AG04449 (cell line): ENCODE measurements at regions not wholly inside any gene's neighbourhood (a gene's known extent, or its start where the extent isn't known, plus 50 kb on each side); places are given as distances from the start of the nearest gene placed in this dataset.

ENCODE experiments used
- CTCF ChIA-PET: fragments of 350-600 bp; formaldehyde crosslinking; extraction: SDS; loops from one replicate; lab custom pipeline; 2021; ENCODE audit warnings: antibody characterized with exemption; lab: Yijun Ruan, JAX
- POLR2A ChIA-PET: fragments of 400-600, 350-600 bp; formaldehyde crosslinking; extraction: SDS; loops from one replicate; lab custom pipeline; 2020; ENCODE audit warnings: antibody characterized with exemption, inconsistent platforms; lab: Yijun Ruan, JAX
- DNase-seq: peaks from one replicate; pipeline ENCODE4 v3.0.0-alpha.2; 2010; ENCODE audit warnings: low read depth, low spot score
- H3K4me3 ChIP-seq: 2 replicates; pipeline ENCODE4 v1.5.1; 2011; ENCODE audit warnings: low read depth, mild to moderate bottlenecking, control low read depth, low read length
- CTCF ChIP-seq: IDR thresholded peaks from one replicate; pipeline ENCODE4 v1.5.1; 2011; ENCODE audit warnings: mild to moderate bottlenecking, moderate library complexity, low read length, control low read depth, inconsistent platforms; ENCODE audit not compliant: insufficient read depth; ENCODE audit errors: missing control alignments

GRCh38 chr1:95558791-95559190 lies 324.8 kb downstream of the RWDD3 start:
- DNase-seq = no peak
- H3K4me3 ChIP-seq = no peak overlapping the region
- ChIA-PET CTCF (no interaction called here), POLR2A (no interaction called here)
- TF ChIP-seq CTCF = no peak

DNA sequence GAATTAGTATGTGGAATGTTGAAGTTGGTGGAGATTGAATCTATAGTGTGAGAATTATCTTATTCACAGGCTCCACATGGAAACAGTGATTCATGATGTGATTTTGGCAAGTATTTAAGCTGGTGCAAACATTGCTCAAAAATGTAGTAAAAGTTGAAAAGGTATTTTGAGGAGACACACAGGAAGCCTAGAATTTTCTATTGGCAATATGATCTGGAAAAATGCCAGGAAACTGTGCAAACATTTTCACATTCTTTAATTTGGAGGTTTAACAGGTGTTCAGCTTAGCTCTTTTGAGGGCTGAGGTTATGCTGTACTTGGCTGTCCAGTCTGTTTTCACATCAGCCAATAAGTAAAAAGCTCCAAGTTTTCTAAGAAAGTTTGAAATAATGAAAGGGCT lies 327.3 kb downstream of the RWDD3 start:
- no peak for DNase-seq
- ChIA-PET CTCF (no interaction called here), POLR2A (no interaction called here)
- no peak overlapping the region for H3K4me3 ChIP-seq
- no peak for TF ChIP-seq CTCF

DNA sequence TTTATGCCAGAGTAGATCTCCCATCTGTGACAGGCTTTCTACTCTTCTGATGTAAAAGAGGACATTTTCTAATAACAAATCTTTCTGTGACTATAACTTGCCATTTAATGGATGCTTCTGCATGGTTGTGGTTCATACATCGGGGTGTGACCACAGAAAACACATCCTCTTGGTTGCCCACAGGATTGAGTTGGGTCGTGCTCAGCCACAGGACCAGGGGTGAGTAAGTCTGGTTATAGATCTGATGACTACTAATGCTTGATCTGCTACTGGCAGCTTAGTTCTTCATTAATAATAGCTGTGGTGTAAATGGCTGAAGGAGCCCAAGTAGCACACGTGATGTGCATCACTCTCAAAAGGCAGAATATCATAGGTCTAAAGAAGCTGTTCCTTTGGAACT lies 328.2 kb downstream of the RWDD3 start:
- TF ChIP-seq CTCF = no peak
- ChIA-PET POLR2A (no interaction called here), CTCF (no interaction called here)
- no peak for DNase-seq
- H3K4me3 ChIP-seq = no peak overlapping the region

DNA sequence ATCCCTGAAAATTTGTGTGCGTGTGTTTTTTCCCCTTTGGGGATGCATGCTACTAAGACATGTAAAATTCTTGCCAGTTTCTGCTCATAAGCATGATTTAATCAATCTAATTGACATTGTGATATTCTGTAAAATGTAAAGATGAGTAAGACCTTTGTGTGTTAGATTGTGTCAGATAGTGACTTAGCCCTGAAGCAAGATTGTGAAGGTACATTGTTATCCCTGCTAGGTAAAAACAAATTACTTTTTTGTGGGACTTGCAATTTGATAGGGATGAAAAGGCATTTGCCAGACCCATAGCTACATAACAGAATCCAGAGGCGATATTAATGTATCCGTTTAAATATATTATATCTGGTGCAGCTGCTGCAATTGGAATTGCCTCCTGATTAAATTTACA lies 338.0 kb downstream of the RWDD3 start:
- DNase-seq = no peak
- POLR2A ChIA-PET = no interaction called here
- no peak for TF ChIP-seq CTCF
- CTCF ChIA-PET = no interaction called here
- no peak overlapping the region for H3K4me3 ChIP-seq

- DNase-seq = no peak
- POLR2A ChIA-PET = no interaction called here
- CTCF ChIA-PET = no interaction called here
- no peak for TF ChIP-seq CTCF
- H3K4me3 ChIP-seq = no peak overlapping the region
Measured at GRCh38 chr1:95572962-95573361, 339.0 kb downstream of the RWDD3 start.

- CTCF ChIA-PET = no interaction called here
- POLR2A ChIA-PET = no interaction called here
- TF ChIP-seq CTCF = no peak
- no peak for DNase-seq
- no peak overlapping the region for H3K4me3 ChIP-seq
Measured at GRCh38 chr1:95575291-95575690, 341.3 kb downstream of the RWDD3 start.

DNA sequence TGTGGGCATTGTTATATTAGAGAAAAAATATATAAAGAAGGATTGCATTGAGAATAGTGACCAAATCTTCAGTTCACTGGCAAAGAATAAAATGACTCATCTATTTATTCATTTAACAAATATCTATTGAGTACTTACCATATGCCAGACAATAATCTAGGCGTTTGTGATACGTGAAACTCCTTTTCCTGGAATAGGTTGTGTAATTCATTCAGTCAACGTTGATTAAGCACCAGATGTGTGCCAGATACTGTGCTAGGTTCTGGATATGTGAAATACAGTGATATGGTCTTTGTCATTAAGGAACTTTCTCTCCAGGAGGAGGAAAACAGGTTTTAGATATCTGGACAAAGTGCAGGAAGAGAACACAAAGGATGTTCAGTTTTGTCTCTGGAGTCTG lies 344.5 kb downstream of the RWDD3 start:
- no peak for DNase-seq
- no peak for TF ChIP-seq CTCF
- CTCF ChIA-PET = no interaction called here
- H3K4me3 ChIP-seq = no peak overlapping the region
- POLR2A ChIA-PET = no interaction called here
